BJ (cell line): ENCODE measurements at regions not wholly inside any gene's neighbourhood (a gene's known extent, or its start where the extent isn't known, plus 50 kb on each side); places are given as distances from the start of the nearest gene placed in this dataset.

ENCODE experiments used
- CTCF ChIA-PET: fragments of 350-600 bp; formaldehyde crosslinking; extraction: SDS; loops from one replicate; lab custom pipeline; 2021; ENCODE audit warnings: antibody characterized with exemption, inconsistent platforms; lab: Yijun Ruan, JAX
- POLR2A ChIA-PET: fragments of 300-600 bp; sonication (Branson Sonifier 250); formaldehyde crosslinking; extraction: SDS; loops from one replicate; lab custom pipeline; 2021; ENCODE audit warnings: antibody characterized with exemption; lab: Charles Lee
- DNase-seq: peaks from one replicate; pipeline ENCODE4 v3.0.0-alpha.2; 2011; ENCODE audit warnings: low read depth
- H3K27me3 ChIP-seq: 2 replicates; pipeline ENCODE4 v1.6.0; 2011; ENCODE audit warnings: low read length; ENCODE audit not compliant: control insufficient read depth, insufficient read depth
- H3K36me3 ChIP-seq: 2 replicates; pipeline ENCODE4 v1.5.1; 2011; ENCODE audit warnings: low read length; ENCODE audit not compliant: control insufficient read depth, insufficient read depth
- H3K4me3 ChIP-seq: 2 replicates; pipeline ENCODE4 v1.5.1; 2011; ENCODE audit warnings: low read depth, mild to moderate bottlenecking, control low read depth, low read length
- TF ChIP-seq, protein P1 (sequence below): IDR thresholded peaks from 2 replicates; pipeline ENCODE4 v1.5.1; 2011; ENCODE audit warnings: low read depth, mild to moderate bottlenecking, control low read depth, inconsistent platforms, low read length, moderate library complexity; ENCODE audit not compliant: insufficient read depth

DNA sequence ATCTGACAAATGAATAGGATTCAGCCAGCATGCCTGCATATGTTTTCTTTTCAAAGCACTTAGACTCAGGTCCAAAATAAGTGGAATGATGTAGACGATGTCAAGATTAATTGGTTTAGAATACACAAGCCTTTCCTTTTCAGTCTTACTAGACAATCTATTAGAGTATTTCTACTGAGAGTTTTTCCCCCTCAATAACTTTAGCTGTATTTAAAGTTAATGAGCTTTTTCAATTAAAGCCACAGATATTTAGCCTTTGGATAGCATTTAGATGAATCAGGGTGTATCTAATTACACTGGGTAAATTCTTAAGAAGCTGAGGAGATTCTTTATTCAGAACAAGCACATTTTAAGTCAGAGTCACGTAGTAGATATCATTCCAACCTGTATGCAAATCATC, 198.7 kb upstream of the MPDZ start:
- POLR2A ChIA-PET: no interaction called here
- no peaks in the 10 kb centered on the region for H3K36me3 ChIP-seq
- H3K27me3 ChIP-seq: no peaks in the 10 kb centered on the region
- TF ChIP-seq, protein P1, sequence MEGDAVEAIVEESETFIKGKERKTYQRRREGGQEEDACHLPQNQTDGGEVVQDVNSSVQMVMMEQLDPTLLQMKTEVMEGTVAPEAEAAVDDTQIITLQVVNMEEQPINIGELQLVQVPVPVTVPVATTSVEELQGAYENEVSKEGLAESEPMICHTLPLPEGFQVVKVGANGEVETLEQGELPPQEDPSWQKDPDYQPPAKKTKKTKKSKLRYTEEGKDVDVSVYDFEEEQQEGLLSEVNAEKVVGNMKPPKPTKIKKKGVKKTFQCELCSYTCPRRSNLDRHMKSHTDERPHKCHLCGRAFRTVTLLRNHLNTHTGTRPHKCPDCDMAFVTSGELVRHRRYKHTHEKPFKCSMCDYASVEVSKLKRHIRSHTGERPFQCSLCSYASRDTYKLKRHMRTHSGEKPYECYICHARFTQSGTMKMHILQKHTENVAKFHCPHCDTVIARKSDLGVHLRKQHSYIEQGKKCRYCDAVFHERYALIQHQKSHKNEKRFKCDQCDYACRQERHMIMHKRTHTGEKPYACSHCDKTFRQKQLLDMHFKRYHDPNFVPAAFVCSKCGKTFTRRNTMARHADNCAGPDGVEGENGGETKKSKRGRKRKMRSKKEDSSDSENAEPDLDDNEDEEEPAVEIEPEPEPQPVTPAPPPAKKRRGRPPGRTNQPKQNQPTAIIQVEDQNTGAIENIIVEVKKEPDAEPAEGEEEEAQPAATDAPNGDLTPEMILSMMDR: no peak
- no peak for DNase-seq
- CTCF ChIA-PET: no interaction called here
- H3K4me3 ChIP-seq: no peak overlapping the region

DNA sequence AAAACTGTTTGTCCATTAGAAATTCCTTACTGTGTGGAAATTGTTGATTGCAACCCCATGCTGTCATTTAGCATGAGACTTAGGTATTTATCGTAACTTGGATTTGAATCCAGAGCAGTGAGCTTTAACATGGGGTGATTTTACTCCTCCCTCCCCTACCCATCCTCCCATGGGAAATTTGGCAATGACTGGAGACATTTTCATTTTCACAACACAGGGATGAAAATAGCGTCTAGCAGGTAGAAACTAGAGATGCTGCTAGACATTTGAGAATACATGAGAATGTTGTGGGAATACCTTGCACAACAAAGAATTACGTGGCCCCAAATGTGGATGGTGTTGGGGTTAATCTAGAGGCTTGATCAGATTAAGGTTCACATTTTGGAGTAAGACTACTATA, 191.3 kb upstream of the MPDZ start:
- POLR2A ChIA-PET: no interaction called here
- Histone ChIP-seq H3K36me3 (no peaks in the 10 kb centered on the region), H3K4me3 (no peak overlapping the region), H3K27me3 (no peaks in the 10 kb centered on the region)
- CTCF ChIA-PET: no interaction called here
- TF ChIP-seq, protein P1: no peak
- no peak for DNase-seq

DNA sequence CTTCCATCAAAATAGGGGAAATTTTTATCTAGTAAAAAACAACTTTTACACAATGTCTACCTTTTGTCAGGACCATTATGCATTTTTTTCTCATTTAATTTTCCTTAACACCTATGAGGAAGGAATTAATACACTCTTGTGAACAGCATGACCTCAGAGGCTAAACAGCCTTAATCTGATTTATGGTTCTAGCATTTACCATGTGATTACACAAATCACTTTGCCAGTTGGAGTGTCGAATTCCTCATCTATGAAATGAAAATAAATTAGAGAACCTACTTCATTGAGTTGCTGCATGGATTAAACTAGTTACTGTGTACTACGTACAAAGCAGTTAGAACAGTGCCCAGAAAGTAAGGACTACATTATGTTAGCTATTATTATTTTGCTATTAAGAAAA, 187.7 kb upstream of the MPDZ start:
- CTCF ChIA-PET: no interaction called here
- TF ChIP-seq, protein P1: no peak

DNA sequence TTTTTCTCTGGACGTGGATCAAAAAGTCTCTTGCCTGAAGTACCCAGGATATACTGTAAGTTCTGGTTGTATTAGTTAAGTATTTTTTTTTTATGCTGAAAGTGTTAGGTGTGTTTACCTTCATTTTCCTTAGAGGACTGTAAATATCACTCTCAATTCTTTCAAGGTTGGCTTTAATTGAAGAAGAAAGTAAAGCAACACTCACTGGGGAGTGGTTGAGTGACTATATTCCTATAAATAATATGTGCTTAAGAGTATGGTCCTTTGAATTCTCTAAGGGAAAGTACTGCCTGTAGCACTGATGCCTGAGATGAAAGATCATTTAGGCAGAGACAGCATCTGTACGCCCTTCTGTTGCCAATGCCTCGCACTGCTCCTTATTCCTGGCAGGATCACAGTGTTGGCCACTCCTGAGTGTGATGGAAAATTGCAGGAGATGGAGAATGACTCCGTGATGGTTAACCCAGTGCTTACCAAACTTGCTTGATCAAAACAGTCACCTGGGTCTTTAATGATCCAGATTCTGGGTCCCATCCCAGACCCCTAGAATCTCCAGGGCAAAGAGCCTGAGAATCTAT, 182.0 kb upstream of the MPDZ start:
- TF ChIP-seq, protein P1: no peak
- Histone ChIP-seq H3K27me3 (no peaks in the 10 kb centered on the region), H3K4me3 (no peak overlapping the region), H3K36me3 (no peaks in the 10 kb centered on the region)
- DNase-seq: no peak
- ChIA-PET POLR2A (no interaction called here), CTCF (interaction anchor here (0.9 kb wide), 1 partner anchor 13 kb away, joined by 7 read pairs; no protein-coding TSS in a partner anchor)

More for the DNA sequence above, 187.7 kb upstream of the MPDZ start:
- H3K4me3 ChIP-seq: no peak overlapping the region
- H3K36me3 ChIP-seq: no peaks in the 10 kb centered on the region
- POLR2A ChIA-PET: no interaction called here
- DNase-seq: no peak
- H3K27me3 ChIP-seq: no peaks in the 10 kb centered on the region

DNA sequence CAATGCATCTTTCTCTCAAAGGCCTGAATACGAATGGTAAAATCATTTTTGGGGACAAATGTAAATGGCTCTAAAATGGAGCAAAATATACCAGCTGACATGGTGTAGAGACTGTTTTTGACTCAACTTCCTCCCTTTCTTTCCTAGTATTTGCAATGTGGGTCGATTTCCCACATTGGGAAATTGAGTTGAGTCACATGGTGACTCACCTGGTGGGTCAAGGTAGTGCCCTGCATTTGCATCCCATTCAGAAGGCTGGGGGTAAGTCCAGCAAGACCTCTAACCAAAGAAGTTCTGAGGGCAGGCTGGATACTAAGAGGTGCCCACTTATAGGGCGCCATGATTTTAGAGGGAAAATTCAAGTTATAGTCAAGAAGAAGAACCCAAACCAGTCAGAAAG, 179.6 kb upstream of the MPDZ start:
- no peak for DNase-seq
- H3K36me3 ChIP-seq: no peaks in the 10 kb centered on the region
- TF ChIP-seq, protein P1: no peak
- ChIA-PET CTCF (no interaction called here), POLR2A (no interaction called here)
- H3K4me3 ChIP-seq: no peak overlapping the region
- no peaks in the 10 kb centered on the region for H3K27me3 ChIP-seq
